Osteocyte (in vitro differentiated cells): ENCODE measurements at regions not wholly inside any gene's neighbourhood (a gene's known extent, or its start where the extent isn't known, plus 50 kb on each side); places are given as distances from the start of the nearest gene placed in this dataset.

Experiments used
- DNase-seq: peaks from one replicate; pipeline ENCODE4 v3.0.0; 2021; ENCODE audit warnings: mixed read lengths; ENCODE audit not compliant: unreplicated experiment; ENCODE audit errors: extremely low spot score
- H3K27ac Mint-ChIP-seq: one replicate; pipeline ENCODE4 v1.8.0; 2021; ENCODE audit warnings: mild to moderate bottlenecking, mixed read lengths; ENCODE audit not compliant: unreplicated experiment
- H3K27me3 Mint-ChIP-seq: one replicate; pipeline ENCODE4 v1.8.0; 2021; ENCODE audit warnings: mixed read lengths; ENCODE audit not compliant: unreplicated experiment
- H3K36me3 Mint-ChIP-seq: one replicate; pipeline ENCODE4 v1.8.0; 2021; ENCODE audit warnings: mixed read lengths; ENCODE audit not compliant: unreplicated experiment
- H3K4me1 Mint-ChIP-seq: one replicate; pipeline ENCODE4 v1.8.0; 2021; ENCODE audit warnings: mixed read lengths; ENCODE audit not compliant: unreplicated experiment
- H3K4me3 Mint-ChIP-seq: one replicate; pipeline ENCODE4 v1.8.0; 2021; ENCODE audit warnings: mild to moderate bottlenecking, moderate library complexity, mixed read lengths; ENCODE audit not compliant: unreplicated experiment
- H3K9me3 Mint-ChIP-seq: one replicate; pipeline ENCODE4 v1.8.0; 2021; ENCODE audit warnings: mixed read lengths; ENCODE audit not compliant: unreplicated experiment
- TF ChIP-seq, protein P1 (sequence below): fragments of 200-600 bp; sonication (generic); IDR thresholded peaks from 2 replicates; pipeline ENCODE4 v1.5.0; 2021; ENCODE audit warnings: antibody characterized with exemption, mild to moderate bottlenecking, moderate library complexity

DNA sequence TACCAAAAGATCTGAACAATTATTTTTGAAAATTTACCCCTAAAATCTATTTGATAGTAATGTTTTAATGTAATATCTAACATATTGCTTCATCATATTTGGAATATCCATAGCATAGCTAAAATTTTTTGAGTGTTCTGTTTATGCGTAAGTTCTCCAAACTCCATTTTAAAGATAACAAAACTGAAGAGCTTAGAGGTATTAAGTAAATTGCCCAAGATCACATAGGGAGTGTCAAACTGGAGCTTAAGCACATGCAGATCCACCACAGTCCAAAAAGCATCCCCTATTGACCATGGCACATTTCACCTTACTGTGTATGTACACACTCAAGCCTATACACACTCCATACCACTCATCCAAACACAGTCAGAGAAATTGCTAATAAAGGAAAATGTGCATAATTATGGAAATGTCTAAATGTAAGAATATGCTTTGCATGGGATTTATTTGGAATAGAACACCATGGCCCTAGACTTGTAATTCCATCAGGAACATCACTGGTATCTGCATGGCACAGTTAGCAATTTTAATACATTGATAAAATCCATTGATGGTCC is 85.2 kb upstream of the TGFBR2 start:
- Mint-ChIP-seq H3K36me3 (no peaks in the 10 kb centered on the region), H3K4me3 (no peak overlapping the region), H3K4me1 (peaks cover 53% of the 10 kb centered on the region), H3K27ac (peak overlapping the region; percentile 59), H3K27me3 (no peaks in the 10 kb centered on the region), H3K9me3 (no peaks in the 10 kb centered on the region)
- no peak for DNase-seq
- TF ChIP-seq, protein P1, sequence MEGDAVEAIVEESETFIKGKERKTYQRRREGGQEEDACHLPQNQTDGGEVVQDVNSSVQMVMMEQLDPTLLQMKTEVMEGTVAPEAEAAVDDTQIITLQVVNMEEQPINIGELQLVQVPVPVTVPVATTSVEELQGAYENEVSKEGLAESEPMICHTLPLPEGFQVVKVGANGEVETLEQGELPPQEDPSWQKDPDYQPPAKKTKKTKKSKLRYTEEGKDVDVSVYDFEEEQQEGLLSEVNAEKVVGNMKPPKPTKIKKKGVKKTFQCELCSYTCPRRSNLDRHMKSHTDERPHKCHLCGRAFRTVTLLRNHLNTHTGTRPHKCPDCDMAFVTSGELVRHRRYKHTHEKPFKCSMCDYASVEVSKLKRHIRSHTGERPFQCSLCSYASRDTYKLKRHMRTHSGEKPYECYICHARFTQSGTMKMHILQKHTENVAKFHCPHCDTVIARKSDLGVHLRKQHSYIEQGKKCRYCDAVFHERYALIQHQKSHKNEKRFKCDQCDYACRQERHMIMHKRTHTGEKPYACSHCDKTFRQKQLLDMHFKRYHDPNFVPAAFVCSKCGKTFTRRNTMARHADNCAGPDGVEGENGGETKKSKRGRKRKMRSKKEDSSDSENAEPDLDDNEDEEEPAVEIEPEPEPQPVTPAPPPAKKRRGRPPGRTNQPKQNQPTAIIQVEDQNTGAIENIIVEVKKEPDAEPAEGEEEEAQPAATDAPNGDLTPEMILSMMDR: no peak

DNA sequence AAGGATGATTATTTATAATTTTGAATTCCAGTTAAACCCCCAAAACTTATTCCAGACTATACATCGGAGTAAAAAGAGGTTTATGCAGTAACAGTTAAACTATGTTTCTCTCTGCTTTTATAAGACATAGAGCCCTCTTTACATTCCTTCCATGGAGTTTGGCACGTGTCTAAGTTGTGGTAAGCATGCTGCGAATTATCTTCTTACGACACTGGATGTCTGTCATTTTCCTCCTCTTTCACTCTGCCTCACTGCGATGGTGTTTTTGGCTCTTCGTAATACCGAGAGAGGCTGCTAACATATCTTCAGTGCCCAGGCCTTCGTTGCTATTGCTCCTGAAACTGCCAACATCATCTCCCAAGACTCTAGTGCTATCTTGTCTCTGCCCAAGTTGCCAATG is 83.9 kb upstream of the TGFBR2 start:
- TF ChIP-seq, protein P1: no peak
- H3K27ac Mint-ChIP-seq: no peak overlapping the region
- no peak overlapping the region for H3K4me3 Mint-ChIP-seq
- no peaks in the 10 kb centered on the region for H3K36me3 Mint-ChIP-seq
- DNase-seq: no peak
- H3K9me3 Mint-ChIP-seq: no peaks in the 10 kb centered on the region
- no peaks in the 10 kb centered on the region for H3K27me3 Mint-ChIP-seq
- peaks cover 55% of the 10 kb centered on the region for H3K4me1 Mint-ChIP-seq

DNA sequence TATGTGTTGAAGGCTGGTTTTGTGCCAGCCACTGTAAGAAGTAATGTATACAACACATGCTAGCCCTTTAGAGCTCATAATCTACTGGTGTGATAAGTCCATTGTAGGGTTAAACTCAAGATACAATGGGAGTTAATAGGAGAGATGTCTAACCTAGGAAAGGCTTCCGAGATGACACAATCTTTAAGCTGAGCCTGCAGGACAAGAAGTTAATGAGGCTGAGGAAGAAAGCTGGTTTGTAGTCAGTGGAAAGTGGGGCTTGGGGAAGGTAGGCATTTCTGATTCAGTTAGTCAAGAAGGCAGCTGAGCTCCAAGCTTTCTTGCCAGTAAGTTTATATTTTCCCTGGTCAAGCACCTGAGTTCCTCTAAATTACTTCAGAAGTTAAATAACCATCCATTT is 83.0 kb upstream of the TGFBR2 start:
- no peaks in the 10 kb centered on the region for H3K36me3 Mint-ChIP-seq
- H3K4me3 Mint-ChIP-seq: no peak overlapping the region
- H3K9me3 Mint-ChIP-seq: no peaks in the 10 kb centered on the region
- H3K27me3 Mint-ChIP-seq: no peaks in the 10 kb centered on the region
- DNase-seq: no peak
- TF ChIP-seq, protein P1: no peak
- no peak overlapping the region for H3K27ac Mint-ChIP-seq
- peaks cover 55% of the 10 kb centered on the region for H3K4me1 Mint-ChIP-seq

DNA sequence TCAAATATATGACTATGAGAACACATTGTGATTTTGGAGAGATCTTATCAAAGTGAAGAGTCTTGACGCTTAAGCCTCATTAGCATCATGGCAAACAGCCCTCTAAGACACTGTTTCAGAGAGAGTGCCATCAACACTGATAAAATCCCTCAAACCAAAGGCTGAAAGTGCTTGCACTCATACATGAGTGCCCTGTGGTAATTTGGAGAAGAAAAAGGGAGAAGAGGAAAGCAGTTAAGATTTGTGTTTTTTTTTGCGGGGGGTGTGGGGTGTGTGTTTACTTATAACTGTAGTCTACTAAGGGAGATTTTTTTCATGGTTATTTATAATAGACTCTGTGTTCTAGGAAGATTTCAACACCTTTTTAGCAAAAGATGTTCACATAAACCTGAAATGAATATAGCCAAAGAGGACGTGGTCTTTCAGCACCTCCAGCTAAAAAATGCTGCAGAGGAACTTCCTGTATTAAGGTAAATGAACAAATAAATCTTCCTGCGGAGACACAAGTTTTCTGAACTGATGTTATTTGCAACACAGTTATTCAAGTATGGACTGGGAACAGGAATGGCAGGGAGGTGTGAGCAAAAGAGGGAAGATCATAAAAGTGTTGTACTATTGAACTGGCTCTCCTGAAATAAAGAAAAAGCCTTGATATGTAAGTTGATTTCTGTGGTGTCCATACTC is 81.9 kb upstream of the TGFBR2 start:
- no peak overlapping the region for H3K27ac Mint-ChIP-seq
- no peaks in the 10 kb centered on the region for H3K36me3 Mint-ChIP-seq
- H3K9me3 Mint-ChIP-seq: no peaks in the 10 kb centered on the region
- DNase-seq: no peak
- TF ChIP-seq, protein P1: no peak
- H3K4me1 Mint-ChIP-seq: peaks cover 59% of the 10 kb centered on the region
- H3K4me3 Mint-ChIP-seq: no peak overlapping the region
- no peaks in the 10 kb centered on the region for H3K27me3 Mint-ChIP-seq

DNA sequence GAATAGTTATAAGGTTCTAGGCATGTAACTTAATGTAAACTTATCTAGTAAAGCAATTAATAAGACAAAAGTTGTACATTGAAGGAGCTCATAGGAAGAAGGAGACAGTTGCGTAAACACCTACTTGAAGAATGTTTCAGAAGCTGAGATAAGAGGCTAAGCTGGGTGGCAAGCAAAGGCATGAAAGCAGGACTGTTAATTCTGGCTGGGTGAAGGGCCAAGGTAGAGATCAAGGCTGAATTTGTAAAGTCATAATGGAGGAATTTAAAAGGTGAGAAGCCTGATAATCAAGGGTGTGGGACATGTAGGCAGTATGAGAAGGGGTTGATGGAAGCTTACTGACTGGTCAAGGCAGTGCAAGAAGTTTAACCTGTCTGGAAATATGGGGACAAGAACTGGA is 80.4 kb upstream of the TGFBR2 start:
- Mint-ChIP-seq H3K4me3 (no peak overlapping the region), H3K36me3 (no peaks in the 10 kb centered on the region), H3K27ac (no peak overlapping the region), H3K9me3 (no peaks in the 10 kb centered on the region), H3K27me3 (no peaks in the 10 kb centered on the region), H3K4me1 (peaks cover 54% of the 10 kb centered on the region)
- TF ChIP-seq, protein P1: no peak
- DNase-seq: no peak
